B cell (primary cell): ENCODE measurements at regions not wholly inside any gene's neighbourhood (a gene's known extent, or its start where the extent isn't known, plus 50 kb on each side); places are given as distances from the start of the nearest gene placed in this dataset.

Experiments used
- EZH2 ChIP-seq: IDR thresholded peaks from 2 replicates; pipeline ENCODE4 v1.6.1; 2012; ENCODE audit warnings: borderline replicate concordance, low read depth, mild to moderate bottlenecking, moderate library complexity, low read length; ENCODE audit not compliant: insufficient read depth, poor library complexity, severe bottlenecking
- TF ChIP-seq, protein P1 (sequence below): fragments of 200-600 bp; IDR thresholded peaks from one replicate; pipeline ENCODE4 v1.8.0; 2022; ENCODE audit warnings: antibody characterized with exemption, mild to moderate bottlenecking

DNA sequence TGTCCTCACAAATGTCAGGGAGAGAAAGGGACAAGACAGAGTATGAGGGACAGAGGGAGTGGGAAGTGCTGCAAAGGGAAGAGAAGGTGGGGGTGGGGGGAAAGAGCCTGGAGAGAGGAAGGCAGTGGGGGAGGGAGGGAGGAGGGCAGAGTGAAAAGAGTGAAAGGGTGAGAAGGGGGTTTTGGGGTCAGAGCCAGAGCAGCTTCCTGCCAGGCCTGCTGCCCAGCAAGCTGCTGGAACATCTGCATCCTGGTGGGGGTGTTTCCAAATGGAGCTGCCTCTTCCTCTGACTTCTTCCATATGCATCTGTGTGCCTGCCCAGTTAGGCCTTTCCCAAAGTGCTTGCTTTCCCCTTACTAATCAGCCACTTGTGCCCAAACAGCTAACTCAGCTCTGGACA lies 94.3 kb upstream of the CELF4 start:
- TF ChIP-seq, protein P1, sequence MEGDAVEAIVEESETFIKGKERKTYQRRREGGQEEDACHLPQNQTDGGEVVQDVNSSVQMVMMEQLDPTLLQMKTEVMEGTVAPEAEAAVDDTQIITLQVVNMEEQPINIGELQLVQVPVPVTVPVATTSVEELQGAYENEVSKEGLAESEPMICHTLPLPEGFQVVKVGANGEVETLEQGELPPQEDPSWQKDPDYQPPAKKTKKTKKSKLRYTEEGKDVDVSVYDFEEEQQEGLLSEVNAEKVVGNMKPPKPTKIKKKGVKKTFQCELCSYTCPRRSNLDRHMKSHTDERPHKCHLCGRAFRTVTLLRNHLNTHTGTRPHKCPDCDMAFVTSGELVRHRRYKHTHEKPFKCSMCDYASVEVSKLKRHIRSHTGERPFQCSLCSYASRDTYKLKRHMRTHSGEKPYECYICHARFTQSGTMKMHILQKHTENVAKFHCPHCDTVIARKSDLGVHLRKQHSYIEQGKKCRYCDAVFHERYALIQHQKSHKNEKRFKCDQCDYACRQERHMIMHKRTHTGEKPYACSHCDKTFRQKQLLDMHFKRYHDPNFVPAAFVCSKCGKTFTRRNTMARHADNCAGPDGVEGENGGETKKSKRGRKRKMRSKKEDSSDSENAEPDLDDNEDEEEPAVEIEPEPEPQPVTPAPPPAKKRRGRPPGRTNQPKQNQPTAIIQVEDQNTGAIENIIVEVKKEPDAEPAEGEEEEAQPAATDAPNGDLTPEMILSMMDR = no peak
- TF ChIP-seq EZH2 = no peak
